GM21515 (cell line): ENCODE measurements at regions not wholly inside any gene's neighbourhood (a gene's known extent, or its start where the extent isn't known, plus 50 kb on each side); places are given as distances from the start of the nearest gene placed in this dataset.

Experiments
- ATAC-seq: cut with Tn5 transposase; IDR thresholded peaks from one replicate; pipeline ENCODE4 v1.9.1; 2021; ENCODE audit not compliant: unreplicated experiment

DNA sequence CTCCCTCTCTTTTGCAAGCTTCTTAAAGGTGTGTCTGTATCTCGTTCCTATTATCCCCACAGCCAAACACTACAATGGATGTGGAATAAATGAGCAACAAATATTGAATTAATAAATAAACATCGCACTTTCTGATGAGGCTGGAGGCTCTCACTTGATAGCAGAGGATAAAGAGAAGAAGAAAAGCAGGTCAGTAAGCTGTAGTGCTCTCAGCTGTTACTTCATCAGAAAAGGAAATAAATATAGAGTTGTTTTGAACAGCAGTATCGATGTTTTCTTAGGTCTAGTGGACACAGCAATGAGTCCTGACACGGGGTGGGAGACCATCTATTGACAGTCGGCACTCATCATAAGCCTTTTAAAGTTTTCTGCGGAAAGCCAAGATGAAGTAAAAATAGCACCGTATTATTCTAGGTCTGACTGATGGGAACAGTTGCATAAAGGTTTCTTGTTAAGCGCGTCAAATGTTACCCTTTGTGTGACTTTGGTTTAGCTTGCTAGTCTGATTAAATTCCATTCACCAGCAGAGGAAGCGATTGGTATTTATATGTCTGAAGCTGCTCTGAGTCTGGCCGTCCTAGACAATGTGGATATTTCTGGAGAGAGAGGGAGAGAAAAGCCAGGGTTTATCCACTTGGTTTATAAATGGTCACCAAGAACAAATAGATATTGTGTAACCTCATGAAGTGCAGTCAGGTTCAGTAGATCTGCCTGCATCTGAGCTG lies 646.1 kb downstream of the CDH11 start:
- no peak for ATAC-seq

DNA sequence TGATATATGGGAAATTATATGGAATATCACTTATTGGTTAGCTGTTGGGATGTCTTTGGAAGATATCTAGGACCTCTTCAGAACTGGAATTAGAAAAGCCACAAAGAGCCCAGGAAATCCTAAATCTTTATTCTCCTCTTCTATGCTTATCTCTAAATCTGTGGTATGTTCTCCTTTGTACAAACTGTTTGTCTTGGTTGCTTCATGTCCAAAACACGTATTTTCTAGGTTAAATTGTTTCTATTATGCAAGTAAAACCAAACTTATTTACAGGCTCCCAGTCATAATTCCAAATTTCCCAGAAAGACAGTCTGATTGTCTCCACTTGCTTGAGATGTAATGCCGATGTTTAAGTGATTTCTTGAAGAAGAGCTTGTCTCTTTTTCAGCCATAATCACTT lies 650.9 kb downstream of the CDH11 start:
- ATAC-seq: no peak

DNA sequence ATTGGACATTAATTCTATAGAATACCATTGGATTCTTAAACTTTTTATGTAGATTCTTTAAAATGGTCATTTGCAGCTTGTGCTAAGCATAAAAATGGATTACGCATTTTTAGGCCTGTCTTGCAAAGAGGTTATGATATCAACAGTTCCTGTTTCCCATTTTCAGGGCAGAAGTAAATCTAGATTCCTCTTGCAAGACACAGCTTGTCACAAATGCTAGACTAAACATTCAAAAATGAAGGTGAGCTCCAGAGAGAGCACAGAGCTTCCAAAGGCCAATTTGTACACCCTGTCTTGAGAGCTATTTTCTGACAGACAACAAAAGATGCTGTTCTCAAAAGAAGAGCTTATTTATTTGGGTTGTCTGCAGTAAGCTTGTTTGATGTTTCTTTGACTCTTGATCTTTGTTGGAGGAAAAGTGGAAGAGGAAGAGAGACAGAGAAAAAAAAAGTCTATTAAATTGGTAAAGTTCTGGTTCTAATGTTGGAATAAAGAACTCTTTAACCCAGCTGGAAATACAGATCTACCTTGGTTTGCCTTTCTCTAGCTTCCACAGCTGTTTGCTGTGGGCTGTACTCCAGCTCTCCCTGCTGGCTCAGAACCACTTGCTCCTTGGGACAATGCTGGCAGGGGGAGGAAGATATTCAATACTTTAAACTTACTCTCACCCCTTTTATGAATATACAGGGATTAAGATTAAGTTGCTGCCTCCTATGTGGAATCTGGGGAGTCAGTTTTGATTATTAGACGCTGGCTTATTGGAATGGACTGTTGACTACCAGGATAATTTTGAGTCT lies 651.8 kb downstream of the CDH11 start:
- ATAC-seq: no peak

- no peak for ATAC-seq
Measured at GRCh38 chr16:64469351-64469750, 652.5 kb downstream of the CDH11 start.

- ATAC-seq: no peak
Measured at GRCh38 chr16:64468515-64469090, 653.3 kb downstream of the CDH11 start.

DNA sequence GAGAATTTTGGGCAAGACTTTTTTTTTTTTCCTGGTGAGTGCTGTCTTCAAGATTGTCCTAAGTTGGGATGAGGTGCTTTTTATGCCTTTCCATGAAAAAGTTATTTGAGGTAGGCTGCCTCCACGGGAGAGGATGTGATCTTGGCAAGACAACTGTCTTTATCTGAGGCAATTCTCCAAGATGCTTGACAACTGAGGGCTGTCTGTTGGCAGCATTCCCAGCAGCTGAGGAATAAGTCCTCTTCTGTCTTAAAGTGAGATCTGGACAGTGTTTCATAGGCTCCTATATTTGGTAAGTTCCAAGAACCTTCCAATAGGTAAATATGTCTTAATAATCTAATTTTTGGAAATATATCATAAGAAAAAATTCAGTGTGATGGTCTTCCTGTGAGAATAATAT lies 662.0 kb downstream of the CDH11 start:
- ATAC-seq: no peak

DNA sequence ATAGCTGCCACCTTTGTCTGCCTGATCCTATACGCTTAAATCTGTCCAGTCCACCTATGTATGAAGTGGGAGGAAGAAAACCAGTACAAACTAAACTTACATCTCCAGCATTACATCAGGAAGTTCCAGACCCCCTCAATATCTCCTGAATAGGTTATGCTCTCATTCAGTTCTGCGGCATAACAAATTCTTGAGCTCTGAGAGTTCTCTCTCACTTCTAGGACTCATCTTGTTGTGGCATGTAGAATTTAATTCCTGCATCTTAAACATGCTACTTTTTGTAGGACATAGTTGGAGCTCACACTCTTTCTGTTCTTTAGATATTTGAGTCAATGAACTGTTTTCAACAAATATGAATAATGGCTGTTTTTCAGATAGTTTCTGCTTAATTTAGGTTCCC lies 662.5 kb downstream of the CDH11 start:
- ATAC-seq: no peak

DNA sequence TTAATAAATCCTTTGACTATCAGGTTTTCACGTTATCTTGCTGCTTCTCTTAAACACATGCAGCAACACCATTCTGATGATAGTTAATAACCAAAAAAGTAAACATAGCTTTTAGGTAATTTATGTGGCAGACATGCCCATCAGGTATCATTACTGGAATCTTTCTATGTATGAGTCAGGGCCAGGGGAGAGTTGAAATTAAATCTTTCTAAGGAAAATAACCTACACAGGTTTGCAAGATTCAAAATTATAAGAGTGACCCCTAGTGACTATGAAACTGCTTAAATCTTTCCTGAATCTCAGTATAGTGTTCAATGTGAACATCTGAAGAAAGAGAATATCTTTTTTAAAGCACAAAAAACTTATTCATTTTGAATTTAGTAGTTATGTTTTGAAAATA lies 666.6 kb downstream of the CDH11 start:
- ATAC-seq: no peak

GRCh38 chr16:64453646-64454045 lies 668.2 kb downstream of the CDH11 start:
- no peak for ATAC-seq

DNA sequence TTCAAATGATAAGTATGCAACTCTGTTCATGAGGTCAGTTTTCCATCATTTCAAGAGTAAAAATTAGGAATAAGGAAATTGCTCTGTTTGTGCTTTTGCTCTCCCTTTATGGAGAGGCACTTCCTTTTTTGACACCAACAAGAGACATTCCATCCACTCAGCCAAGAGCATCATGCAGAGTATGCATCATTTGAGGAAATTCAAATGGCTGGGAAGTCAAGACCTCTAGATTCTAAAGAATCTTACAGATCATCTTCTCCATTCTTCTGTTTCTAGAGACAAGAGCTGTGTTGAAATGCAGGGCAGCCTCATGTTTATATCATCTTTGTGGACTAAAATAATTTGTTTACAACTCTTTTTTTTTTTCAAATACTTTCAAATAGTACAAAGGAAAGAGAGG lies 669.4 kb downstream of the CDH11 start:
- no peak for ATAC-seq

DNA sequence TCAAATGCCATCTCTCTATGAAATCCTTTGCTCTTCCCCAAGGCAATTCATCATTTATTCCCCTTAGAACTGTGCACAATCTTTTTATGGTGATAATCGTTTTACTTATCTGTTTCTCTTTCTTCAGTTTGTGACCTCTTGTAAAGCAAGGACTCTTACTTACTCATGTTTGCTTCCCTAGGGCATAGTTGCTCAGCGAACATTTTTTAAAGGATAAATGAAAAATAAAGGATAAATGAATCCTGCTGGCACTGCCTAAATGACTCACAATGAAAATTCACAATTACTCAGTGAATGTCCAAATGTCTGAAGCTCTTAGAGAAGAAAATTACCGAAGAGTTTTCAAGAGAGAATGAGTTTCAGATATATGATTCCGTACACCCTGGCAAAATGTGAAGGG lies 671.7 kb downstream of the CDH11 start:
- ATAC-seq: no peak

DNA sequence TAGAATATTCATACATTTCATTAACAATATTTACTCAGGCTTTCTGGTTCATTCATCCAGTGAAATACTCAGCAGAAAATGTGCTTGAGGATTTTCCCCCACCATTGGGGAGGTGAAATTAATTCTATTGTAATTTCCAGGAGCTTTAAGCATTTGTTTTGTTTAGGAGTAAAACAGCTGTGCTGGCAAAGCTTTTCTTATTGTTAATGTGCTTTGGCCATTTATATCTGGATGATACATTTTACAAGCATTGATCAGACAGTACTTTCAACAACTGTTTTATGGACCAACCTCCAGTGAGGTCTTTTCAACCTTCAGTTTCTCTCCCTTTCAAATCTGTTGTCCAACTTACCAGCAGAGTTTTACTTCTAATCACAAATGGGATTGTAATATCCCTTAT lies 672.4 kb downstream of the CDH11 start:
- ATAC-seq: no peak

GRCh38 chr16:64445649-64446048 lies 676.2 kb downstream of the CDH11 start:
- ATAC-seq: no peak

- no peak for ATAC-seq
Measured at GRCh38 chr16:64445245-64445644, 676.6 kb downstream of the CDH11 start.

- ATAC-seq: no peak
Measured at GRCh38 chr16:64440421-64440831, 681.4 kb downstream of the CDH11 start.

GRCh38 chr16:64440005-64440404 lies 681.9 kb downstream of the CDH11 start:
- no peak for ATAC-seq

DNA sequence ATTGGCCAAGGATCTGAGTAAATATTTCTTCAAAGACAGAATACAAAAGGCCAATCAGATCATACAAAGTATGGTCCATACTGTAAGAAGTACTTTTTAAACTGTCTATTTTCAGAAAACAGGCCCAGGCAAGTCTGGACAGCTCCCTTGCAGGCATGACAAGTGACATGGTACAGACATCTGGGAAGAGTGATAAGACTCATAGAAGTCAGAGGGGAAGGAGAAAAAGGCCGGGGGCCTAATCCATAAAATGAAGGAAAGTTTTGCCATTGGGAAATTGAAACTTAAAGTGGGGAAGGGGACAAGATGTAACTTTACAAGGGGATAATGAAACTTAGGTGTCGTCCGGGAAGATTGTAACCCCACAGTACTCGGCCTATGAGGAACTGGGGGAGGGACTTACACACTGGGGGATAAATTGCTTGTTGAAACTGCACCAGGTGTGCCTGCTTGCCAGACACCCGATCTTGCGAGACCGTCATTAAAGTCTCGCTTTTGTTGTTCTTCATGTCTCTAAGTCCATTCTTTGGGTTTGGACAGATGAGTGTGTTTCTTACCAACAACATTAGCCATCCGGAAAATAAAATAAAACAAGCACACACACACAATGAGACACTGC lies 684.0 kb downstream of the CDH11 start:
- ATAC-seq: no peak

DNA sequence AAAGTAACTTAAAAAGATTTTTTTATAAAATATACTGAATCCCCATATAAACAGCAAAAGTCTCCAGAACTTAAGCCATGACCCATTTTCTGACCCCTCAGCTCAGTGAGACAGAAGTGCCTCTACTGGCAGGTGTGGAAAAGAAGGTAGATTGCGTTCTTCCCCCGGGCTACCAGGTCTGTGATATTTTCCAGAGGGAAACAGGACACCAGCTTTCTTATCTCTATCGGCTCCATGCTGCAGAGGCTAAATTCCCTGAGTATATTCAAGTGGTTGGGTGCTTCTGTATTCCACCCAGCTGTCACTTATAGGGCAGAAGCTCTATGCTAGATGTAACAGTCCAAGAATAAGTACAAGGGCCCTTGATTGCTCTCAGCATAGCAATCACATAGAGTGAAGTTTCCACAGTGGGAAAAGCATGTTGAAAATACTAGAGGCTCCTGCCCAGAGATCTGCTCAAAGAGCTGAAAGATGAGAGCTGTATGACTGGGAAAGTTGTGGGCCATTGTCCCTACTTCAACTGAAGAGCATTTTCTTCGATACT lies 687.3 kb downstream of the CDH11 start:
- no peak for ATAC-seq

DNA sequence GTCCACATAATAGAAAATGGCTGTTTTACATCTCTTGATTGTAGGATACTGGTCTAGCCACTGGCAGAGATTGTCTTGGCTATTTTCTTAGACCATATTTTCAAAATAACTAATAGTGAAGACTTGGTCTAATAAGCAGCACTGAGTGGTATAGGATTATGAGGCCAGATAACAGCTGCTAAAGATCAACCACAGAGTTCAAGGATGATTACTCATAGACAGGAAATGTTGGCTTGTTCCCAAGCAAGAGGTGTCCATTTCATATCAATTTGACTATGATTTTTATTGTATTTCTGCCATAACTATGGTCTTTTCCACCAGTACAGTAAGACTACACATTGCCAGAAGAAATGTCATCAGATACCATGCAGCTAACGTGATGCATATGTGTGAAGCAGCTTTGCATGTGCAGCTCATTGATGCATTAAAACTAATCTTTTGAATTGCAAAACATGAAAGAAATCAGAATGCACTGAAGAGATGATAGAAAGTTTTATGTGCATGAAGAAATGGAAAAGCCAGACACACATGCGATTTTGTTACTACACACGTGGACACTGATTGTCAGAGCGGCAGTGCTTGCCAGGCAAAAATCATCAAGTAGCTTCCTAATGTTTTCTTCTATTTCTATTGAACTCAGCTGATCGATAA lies 693.3 kb downstream of the CDH11 start:
- no peak for ATAC-seq

DNA sequence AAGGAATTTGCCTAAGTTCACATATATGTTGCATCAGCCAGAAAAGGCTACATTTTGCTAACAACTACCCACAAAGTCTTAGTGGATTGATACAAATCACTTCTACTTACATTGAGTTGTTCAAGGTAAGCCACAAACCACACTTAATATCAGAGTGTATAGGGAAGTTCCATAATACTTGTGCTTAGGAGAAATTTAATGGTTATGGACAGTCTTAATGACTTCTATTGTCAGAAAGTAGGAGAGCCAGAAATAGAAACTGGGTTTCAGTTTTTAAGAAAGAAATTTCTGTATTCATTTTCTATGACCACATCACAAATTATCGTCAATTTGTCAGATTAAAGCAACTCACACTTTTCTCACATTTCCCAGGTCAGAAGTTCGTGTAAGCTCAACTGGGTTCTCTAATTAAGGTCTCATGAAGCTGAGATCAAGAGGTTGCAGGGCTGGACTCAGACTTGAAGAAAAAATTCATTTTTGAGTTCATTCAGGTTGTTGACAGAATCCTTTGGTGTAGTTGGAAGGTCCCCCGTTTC lies 695.7 kb downstream of the CDH11 start:
- ATAC-seq: no peak

- no peak for ATAC-seq
Measured at GRCh38 chr16:64425381-64425780, 696.5 kb downstream of the CDH11 start.
